GM18519 (cell line): ENCODE measurements at regions not wholly inside any gene's neighbourhood (a gene's known extent, or its start where the extent isn't known, plus 50 kb on each side); places are given as distances from the start of the nearest gene placed in this dataset.

Experiments used
- ATAC-seq: cut with Tn5 transposase; IDR thresholded peaks from one replicate; pipeline ENCODE4 v1.9.1; 2021; ENCODE audit warnings: mild to moderate bottlenecking, moderate library complexity; ENCODE audit not compliant: unreplicated experiment, low FRiP score

- no peak for ATAC-seq
These were observed 56.4 kb downstream of the CD24 start for GRCh38 chr6:106918115-106918514.

DNA sequence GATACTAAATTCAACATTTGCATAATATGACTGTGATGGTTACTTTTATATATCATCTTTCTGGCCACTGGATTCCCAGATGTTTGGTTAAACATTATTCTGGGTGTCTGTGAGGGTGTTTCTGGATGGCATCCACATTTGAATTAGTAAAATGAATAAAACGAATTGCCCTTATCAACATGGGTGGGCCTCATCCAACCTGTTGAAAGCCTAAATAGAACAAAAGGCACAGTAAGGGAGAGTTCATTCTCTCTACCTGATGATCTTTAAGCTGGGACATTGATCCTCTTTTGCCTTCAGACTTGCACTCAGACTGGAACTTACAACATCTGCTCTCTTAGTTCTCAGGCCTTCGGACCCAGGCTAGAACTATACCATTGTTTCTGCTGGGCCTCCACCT is 57.6 kb downstream of the CD24 start:
- ATAC-seq = no peak

DNA sequence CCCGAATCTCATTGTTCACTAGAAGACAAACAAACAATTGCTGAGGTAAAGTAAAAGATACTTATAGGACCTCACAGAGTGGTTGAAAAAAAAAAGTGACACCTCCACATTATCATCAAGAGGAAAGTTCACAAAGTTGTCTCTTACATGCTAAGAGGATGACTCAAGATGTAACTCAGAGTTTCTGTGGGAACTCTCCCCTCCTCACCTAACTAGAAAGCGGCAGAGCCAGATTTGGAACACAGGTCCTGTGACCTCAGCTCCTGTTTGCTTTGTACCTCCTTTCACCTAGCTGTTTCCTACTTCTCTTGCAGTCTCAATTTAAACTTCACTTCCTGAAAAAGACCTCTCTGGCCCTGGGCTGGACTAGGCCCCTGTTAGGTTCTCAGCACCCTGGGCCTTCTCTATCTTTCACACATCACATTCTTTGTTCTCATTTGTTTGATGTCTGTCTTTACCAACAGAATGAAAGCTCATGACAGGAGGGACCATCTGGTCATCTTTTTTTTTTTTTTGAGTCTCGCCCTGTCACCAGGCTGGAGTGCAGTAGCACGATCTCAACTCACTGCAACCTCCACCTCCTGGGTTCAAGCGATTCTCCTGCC is 60.8 kb downstream of the CD24 start:
- ATAC-seq = no peak

DNA sequence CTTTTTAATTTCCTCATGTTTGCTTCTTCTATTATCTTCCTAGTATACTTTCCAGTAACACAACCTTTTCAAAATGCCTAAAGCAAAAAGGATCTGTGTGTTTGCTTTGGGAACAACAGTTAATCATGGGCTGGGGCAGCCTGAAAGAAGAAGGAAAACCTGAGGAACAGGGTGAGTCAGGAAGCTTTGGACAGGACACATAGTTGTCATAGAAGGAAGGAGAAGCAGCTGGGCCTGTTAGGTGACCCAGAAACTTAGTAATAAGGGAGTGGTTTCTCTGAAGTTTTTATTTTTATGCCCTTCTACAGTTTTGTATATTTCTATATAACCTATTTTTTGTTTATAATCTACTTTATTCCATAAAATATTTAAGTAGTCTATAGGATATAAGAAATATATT is 61.4 kb downstream of the CD24 start:
- ATAC-seq = no peak

GRCh38 chr6:106912091-106912490 is 62.4 kb downstream of the CD24 start:
- ATAC-seq = no peak

GRCh38 chr6:106910999-106911949 is 63.3 kb downstream of the CD24 start:
- ATAC-seq = no peak

DNA sequence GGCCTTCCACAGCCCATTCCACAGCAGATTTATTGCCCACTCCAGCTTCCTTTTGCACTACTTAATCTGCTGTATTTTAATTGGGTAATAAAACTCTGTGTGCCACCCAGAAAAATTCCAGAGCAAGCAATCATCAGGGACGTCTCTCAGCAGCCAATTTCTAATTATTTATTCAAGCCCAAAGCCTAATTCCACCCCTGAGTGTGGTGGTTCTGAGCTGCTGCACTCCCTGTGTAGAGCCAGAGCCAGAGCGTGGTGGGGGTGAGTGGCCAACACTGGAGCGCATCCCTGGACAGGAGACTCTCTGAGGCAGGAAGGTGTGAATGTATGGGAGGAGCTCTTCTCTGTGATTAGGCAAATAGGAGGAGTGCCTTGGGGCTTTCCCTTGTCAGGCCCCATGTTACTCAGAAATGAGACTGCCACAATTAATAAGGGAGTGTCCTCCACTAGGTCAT is 66.1 kb downstream of the CD24 start:
- no peak for ATAC-seq

DNA sequence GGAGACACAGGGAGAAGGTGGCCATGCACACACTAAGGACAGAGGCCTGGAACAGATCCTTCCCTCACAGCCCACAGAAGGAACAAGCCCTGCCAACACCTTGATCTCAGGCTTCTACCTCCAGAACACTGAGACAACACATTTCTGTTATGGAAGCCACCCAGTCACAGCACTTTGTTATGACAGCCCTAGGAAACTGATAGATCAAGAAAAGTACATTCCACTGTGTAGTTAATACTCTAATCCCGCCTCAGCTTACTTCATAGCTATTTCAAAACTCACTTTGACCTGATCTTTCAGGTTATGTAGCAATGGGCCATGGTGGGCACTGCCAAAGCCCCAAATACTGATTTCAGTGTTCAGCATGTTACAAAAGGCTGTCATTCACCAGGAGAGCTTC is 66.8 kb downstream of the CD24 start:
- ATAC-seq = no peak

GRCh38 chr6:106906232-106906631 is 68.3 kb downstream of the CD24 start:
- ATAC-seq = no peak

DNA sequence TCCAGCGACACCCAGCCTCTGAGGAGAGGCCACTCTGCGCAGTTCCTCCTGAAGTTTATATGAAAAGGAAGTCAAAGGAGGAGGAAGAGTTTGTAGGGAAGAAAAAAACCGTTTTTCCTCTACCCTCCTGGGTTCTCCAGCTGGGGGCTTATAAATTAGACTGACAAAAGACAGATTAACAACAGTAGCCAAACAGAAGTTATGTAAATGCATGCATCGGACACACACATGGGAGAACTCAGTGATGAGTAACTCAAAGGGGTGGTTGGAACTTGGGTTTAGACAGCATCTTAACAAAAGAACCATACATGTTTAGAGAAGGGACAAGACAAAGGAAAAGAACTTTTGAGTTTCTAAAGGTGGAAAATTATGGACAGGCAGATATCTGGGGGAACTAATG is 71.2 kb downstream of the CD24 start:
- ATAC-seq = no peak

DNA sequence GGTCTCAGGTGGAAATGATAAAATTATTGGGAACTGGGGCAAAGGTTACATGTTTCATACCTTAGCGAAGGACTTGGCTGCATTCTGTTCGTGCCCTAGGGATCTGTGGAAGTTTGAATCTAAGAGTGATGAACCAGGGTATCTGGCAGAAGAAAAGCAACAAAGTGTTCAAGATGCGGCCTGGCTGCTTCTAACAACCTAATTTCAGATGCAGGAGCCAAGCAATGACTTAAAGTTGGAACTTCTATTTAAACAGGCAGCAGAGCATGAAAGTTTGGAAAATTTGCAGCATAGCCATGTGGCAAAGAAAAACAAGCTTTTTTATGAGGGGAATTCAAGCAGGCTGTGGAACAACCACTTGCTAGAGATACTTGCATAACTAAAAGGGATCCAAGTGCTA is 73.5 kb downstream of the CD24 start:
- ATAC-seq = no peak

DNA sequence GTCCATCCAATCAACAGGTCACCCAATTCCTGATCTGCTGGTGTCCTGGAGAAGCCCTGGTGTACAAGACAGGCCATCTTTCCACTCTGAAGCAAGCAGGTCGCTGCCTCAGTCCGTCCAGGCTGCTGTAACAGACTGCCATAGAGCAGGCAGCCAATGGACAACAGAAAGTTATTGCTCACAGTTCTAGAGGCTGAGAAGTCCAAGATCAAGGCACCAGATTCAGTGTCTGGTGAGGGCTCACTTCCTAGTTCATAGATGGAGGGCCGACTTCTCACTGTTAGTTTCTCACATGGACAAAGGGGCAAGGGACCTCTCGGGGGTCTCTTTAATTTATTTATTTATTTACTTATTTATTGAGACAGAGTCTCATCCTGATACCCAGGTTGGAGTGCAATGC is 74.8 kb downstream of the CD24 start:
- no peak for ATAC-seq

- no peak for ATAC-seq
These were observed 76.9 kb downstream of the CD24 start for GRCh38 chr6:106897580-106897979.

DNA sequence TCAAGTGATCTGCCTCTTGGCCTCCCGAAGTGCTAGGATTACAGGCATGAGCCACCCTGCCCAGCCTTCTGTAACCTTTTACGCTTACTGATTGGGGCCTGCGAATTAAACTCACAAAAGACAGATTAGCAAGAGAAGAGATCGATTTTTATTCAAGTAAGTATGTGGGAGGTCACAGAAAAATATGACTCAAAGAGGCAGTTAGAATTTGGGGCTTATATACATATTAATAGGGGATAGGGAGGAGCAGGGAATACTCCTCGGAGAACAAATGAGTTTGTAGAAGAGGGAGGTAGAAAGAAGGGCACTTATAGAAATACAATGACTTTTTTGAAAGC is 78.9 kb downstream of the CD24 start:
- ATAC-seq = no peak

- no peak for ATAC-seq
These were observed 79.4 kb downstream of the CD24 start for GRCh38 chr6:106894978-106895702.

DNA sequence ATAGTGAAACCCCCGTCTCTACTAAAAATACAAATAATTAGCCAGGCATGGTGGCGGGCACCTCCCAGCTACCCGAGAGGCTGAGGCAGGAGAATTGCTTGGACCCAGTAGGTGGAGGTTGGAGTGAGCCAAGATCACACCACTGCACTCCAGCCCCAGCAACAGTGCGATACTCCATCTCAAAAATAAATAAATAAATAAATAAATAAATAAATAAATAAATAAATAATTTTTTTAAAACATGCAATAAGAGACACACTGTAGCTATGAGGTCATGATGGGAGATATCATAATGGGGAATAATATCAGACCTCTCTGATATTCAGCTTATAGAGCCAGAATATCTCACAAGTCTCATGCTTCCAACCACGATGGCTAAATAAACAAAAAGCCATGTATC is 82.3 kb downstream of the CD24 start:
- ATAC-seq = no peak

GRCh38 chr6:106890447-106890846 is 84.1 kb downstream of the CD24 start:
- no peak for ATAC-seq

DNA sequence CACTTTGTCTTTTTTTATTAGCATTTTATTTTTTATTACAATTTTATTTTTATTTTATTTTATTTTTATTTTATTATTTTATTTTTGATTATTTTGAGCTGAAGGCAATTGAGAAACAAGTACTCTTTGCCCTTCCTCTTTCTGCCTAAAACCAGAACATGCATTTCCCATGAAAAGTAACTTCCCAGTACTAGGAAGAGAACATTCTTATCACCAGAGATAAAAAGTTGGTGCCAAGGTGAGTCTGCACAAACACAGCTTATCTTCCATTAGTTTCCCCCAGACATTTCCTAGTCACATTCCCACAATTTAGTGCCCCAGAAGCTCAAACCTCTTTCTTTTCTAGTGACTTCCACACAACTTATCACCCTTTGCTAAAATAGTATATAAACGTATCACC is 84.8 kb downstream of the CD24 start:
- no peak for ATAC-seq

GRCh38 chr6:106886922-106887797 is 87.4 kb downstream of the CD24 start:
- ATAC-seq = no peak

DNA sequence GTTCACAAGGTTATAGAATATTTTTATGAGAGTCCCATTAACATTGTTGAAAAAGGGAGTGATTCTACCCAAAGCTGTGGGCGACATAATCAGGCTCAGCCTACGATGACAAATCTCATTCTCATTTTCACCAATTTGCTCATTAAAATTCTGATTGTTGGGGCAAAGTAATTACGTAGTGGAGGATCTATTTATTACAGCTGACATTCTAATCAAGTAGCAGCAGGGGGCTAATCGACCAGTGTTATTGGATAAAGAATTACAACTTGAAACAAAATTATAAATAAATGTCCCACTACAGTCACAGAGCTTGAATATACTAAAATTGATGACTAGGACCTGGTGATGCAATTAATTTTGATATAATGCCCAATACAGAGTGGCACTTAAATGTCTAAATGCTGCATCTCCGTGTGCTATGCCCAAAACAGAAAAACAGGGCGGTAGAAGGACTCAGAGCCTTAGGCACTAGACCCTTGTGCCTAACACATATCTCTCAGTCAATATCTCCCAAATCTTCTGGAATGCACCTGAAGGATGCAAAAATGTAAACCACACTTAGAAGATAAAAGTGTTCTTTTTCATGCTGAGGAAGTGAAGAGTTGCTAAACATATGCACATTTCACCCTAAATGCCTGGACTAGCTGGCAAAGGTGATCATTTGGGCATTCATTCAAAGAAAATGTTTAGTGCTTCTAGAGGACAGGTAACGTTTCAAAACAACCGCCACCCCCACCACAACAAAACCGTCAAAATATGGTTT is 88.3 kb downstream of the CD24 start:
- ATAC-seq = no peak
